ENCODE measurements at regions not wholly inside any gene's neighbourhood (a gene's known extent, or its start where the extent isn't known, plus 50 kb on each side); places are given as distances from the start of the nearest gene placed in this dataset.

- intact Hi-C loops (cut with micrococcal nuclease; ENCODE audit: unreplicated experiment), result no loop called here
- TF ChIP-seq CTCF (IDR thresholded peaks at IDR 0.05; ENCODE audit: insufficient read depth in 1 of 2, low read depth in 1 of 2, low read length in 1 of 2, severe bottlenecking in 1 of 2, unreplicated experiment in 1 of 2), result no peak
- no TSS peak for BruUV-seq (replicated peaks)
- H3K4me1 ChIP-seq, result no peaks in the 10 kb centered on the region
- no peaks in the 10 kb centered on the region for H3K9me3 ChIP-seq
- no peaks in the 10 kb centered on the region for H3K36me3 ChIP-seq (ENCODE audit: control insufficient read depth, insufficient read depth, low read length)
- Mint-ChIP-seq H3K9me3 (ENCODE audit: unreplicated experiment) (no peaks in the 10 kb centered on the region), H3K4me3 (ENCODE audit: unreplicated experiment) (no peak overlapping the region), H3K36me3 (ENCODE audit: insufficient read depth, unreplicated experiment) (no peaks in the 10 kb centered on the region), H3K4me1 (ENCODE audit: low read depth, unreplicated experiment) (no peaks in the 10 kb centered on the region), H3K27me3 (ENCODE audit: insufficient read depth, unreplicated experiment) (peaks cover 13% of the 10 kb centered on the region), H3K27ac (ENCODE audit: unreplicated experiment) (no peak overlapping the region)
- no peak overlapping the region for H3K4me3 ChIP-seq (ENCODE audit: low read depth, low read length)
- no peaks in the 10 kb centered on the region for H3K27me3 ChIP-seq (replicated peaks; ENCODE audit: control insufficient read depth, insufficient read depth, low read length)
- DNase-seq, result no peak
- CTCF ChIA-PET, result no interaction called here
- POLR2A ChIA-PET, result no interaction called here
These were observed 420.5 kb downstream of the MTX2 start for GRCh38 chr2:176689711-176690110.

- no peak for DNase-seq
- Mint-ChIP-seq H3K9me3 (ENCODE audit: unreplicated experiment) (no peaks in the 10 kb centered on the region), H3K4me3 (ENCODE audit: unreplicated experiment) (no peak overlapping the region), H3K36me3 (ENCODE audit: insufficient read depth, unreplicated experiment) (no peaks in the 10 kb centered on the region), H3K27ac (ENCODE audit: unreplicated experiment) (no peak overlapping the region), H3K27me3 (ENCODE audit: insufficient read depth, unreplicated experiment) (peaks cover 9% of the 10 kb centered on the region), H3K4me1 (ENCODE audit: low read depth, unreplicated experiment) (no peaks in the 10 kb centered on the region)
- no peak overlapping the region for H3K4me3 ChIP-seq (ENCODE audit: low read depth, low read length)
- ChIA-PET POLR2A (no interaction called here), CTCF (no interaction called here)
- H3K9me3 ChIP-seq, result no peaks in the 10 kb centered on the region
- no peaks in the 10 kb centered on the region for H3K4me1 ChIP-seq
- no TSS peak for BruUV-seq (replicated peaks)
- no peak for TF ChIP-seq CTCF (IDR thresholded peaks at IDR 0.05; ENCODE audit: insufficient read depth in 1 of 2, low read depth in 1 of 2, low read length in 1 of 2, severe bottlenecking in 1 of 2, unreplicated experiment in 1 of 2)
- intact Hi-C loops (cut with micrococcal nuclease; ENCODE audit: unreplicated experiment), result no loop called here
- no peaks in the 10 kb centered on the region for H3K36me3 ChIP-seq (ENCODE audit: control insufficient read depth, insufficient read depth, low read length)
- no peaks in the 10 kb centered on the region for H3K27me3 ChIP-seq (replicated peaks; ENCODE audit: control insufficient read depth, insufficient read depth, low read length)
These were observed 422.2 kb downstream of the MTX2 start for GRCh38 chr2:176691471-176691870.

GRCh38 chr2:176692533-176692932 lies 423.3 kb downstream of the MTX2 start:
- intact Hi-C loops (cut with micrococcal nuclease; ENCODE audit: unreplicated experiment), result no loop called here
- Mint-ChIP-seq H3K4me1 (ENCODE audit: low read depth, unreplicated experiment) (no peaks in the 10 kb centered on the region), H3K27ac (ENCODE audit: unreplicated experiment) (no peak overlapping the region), H3K36me3 (ENCODE audit: insufficient read depth, unreplicated experiment) (no peaks in the 10 kb centered on the region), H3K4me3 (ENCODE audit: unreplicated experiment) (no peak overlapping the region), H3K27me3 (ENCODE audit: insufficient read depth, unreplicated experiment) (peaks cover 12% of the 10 kb centered on the region), H3K9me3 (ENCODE audit: unreplicated experiment) (no peaks in the 10 kb centered on the region)
- H3K9me3 ChIP-seq, result no peaks in the 10 kb centered on the region
- CTCF ChIA-PET, result no interaction called here
- H3K36me3 ChIP-seq (ENCODE audit: control insufficient read depth, insufficient read depth, low read length), result no peaks in the 10 kb centered on the region
- H3K4me3 ChIP-seq (ENCODE audit: low read depth, low read length), result no peak overlapping the region
- no TSS peak for BruUV-seq (replicated peaks)
- H3K27me3 ChIP-seq (replicated peaks; ENCODE audit: control insufficient read depth, insufficient read depth, low read length), result no peaks in the 10 kb centered on the region
- no peak for TF ChIP-seq CTCF (IDR thresholded peaks at IDR 0.05; ENCODE audit: insufficient read depth in 1 of 2, low read depth in 1 of 2, low read length in 1 of 2, severe bottlenecking in 1 of 2, unreplicated experiment in 1 of 2)
- no peak for DNase-seq
- POLR2A ChIA-PET, result no interaction called here
- no peaks in the 10 kb centered on the region for H3K4me1 ChIP-seq

All from Caco-2 (cell line).